ENCODE measurements at regions not wholly inside any gene's neighbourhood (a gene's known extent, or its start where the extent isn't known, plus 50 kb on each side); places are given as distances from the start of the nearest gene placed in this dataset.

DNA sequence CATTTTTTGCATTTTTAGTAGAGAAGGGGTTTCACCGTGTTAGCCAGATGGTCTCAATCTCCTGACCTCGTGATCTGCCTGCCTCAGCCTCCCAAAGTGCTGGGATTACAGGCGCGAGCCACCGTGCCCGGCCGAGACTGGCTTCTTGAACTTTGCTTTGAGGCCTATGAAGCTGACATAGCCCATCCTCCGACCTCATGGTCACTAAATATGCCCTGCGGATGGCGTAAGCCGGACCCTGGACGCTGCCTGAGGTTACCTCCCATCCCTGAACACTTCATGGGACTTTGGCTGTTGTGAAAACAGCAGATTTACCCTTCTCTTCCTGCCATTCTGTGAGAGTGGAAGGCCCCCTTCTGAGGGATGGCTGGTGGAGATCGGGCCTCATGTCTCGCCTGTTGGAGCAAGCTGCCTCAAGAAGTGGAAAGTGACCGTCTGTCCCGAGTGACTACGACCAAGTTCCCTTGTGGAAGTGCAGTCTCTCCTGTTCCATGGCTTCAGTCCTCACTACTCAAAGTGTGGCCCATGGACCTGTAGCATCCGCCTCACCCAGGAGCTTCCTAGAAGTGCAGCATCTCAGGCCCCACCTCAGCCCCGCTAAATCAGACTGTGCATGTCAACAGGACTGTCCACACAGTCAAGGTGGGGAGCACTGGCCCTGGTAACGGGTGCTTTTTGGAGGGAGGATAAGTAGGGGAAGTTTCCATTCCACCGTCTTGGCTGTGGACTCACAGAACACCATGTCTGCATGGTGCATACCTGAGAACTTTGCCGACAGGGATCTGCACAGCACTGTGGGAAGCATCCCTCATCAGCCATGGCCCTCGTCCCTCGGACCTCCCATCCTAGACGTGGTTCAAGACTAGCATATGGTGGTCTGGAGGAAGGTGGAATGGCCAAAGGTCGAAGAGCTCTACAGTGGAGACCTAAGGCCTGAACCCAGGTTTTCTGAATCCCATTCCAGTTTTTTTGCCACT is 210.5 kb upstream of the SHH start:
- Mint-ChIP-seq H3K4me1 (no peaks in the 10 kb centered on the region), H3K27me3 (peaks cover under 1% of the 10 kb centered on the region), H3K9me3 (ENCODE audit: insufficient read depth) (no peaks in the 10 kb centered on the region), H3K27ac (no peak overlapping the region), H3K4me3 (no peak overlapping the region)
- H3K27me3 ChIP-seq (replicated peaks in 1 of 4; ENCODE audit: control extremely low read depth in 1 of 4, control insufficient read depth in 3 of 4, insufficient read depth in 4 of 4, low read length in 3 of 4): no peaks in the 10 kb centered on the region
- no peaks in the 10 kb centered on the region for H3K36me3 ChIP-seq (replicated peaks in 1 of 2; ENCODE audit: control extremely low read depth in 1 of 2, control insufficient read depth in 1 of 2, extremely low read depth in 1 of 2, insufficient read depth in 2 of 2, low read length in 1 of 2)
- intact Hi-C loops (cut with micrococcal nuclease): no loop called here
- H4K20me1 ChIP-seq (ENCODE audit: control insufficient read depth, insufficient read depth, low read length, poor library complexity, severe bottlenecking): no peaks in the 10 kb centered on the region
- peaks cover 0 to 12% (median 0%) of the 10 kb centered on the region in 3 donors for H3K9me3 ChIP-seq (ENCODE audit: control extremely low read depth in 1 of 3, control insufficient read depth in 2 of 3, insufficient read depth in 1 of 3, low read length in 2 of 3)
- 85% methylated on average over 21 of the region's 26 CpGs for WGBS (ENCODE audit: insufficient coverage)
- CTCF ChIA-PET: no interaction called here
- no peak overlapping the region for H3K4me2 ChIP-seq (replicated peaks; ENCODE audit: low read depth, low read length, poor library complexity, severe bottlenecking)
- DNase-seq: no peak
- no peak for ATAC-seq (ENCODE audit: low read depth)
- POLR2A ChIA-PET: no interaction called here
- H2AFZ ChIP-seq (ENCODE audit: insufficient read depth, low read depth, low read length, poor library complexity, severe bottlenecking): no peak overlapping the region
- no peak overlapping the region for H3K9ac ChIP-seq (ENCODE audit: low read length)
- H3K4me1 ChIP-seq (ENCODE audit: control insufficient read depth in 2 of 2, insufficient read depth in 2 of 2, low read length in 2 of 2): no peaks in the 10 kb centered on the region
- TF ChIP-seq EZH2 (IDR thresholded peaks at IDR 0.05; ENCODE audit: borderline replicate concordance, insufficient read depth, low read depth, low read length, poor library complexity, severe bottlenecking): no peak
- TF ChIP-seq, protein P1, sequence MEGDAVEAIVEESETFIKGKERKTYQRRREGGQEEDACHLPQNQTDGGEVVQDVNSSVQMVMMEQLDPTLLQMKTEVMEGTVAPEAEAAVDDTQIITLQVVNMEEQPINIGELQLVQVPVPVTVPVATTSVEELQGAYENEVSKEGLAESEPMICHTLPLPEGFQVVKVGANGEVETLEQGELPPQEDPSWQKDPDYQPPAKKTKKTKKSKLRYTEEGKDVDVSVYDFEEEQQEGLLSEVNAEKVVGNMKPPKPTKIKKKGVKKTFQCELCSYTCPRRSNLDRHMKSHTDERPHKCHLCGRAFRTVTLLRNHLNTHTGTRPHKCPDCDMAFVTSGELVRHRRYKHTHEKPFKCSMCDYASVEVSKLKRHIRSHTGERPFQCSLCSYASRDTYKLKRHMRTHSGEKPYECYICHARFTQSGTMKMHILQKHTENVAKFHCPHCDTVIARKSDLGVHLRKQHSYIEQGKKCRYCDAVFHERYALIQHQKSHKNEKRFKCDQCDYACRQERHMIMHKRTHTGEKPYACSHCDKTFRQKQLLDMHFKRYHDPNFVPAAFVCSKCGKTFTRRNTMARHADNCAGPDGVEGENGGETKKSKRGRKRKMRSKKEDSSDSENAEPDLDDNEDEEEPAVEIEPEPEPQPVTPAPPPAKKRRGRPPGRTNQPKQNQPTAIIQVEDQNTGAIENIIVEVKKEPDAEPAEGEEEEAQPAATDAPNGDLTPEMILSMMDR (IDR thresholded peaks at IDR 0.05): no peak
- no peaks in the 10 kb centered on the region for H3K79me2 ChIP-seq (ENCODE audit: control insufficient read depth, insufficient read depth, low read length)
- no peak overlapping the region for H3K4me3 ChIP-seq (ENCODE audit: control extremely low read depth in 1 of 5, extremely low read depth in 1 of 5, insufficient read depth in 1 of 5, low read depth in 2 of 5, low read length in 4 of 5)
- no peak overlapping the region for H3K27ac ChIP-seq (ENCODE audit: low read length in 2 of 2)

DNA sequence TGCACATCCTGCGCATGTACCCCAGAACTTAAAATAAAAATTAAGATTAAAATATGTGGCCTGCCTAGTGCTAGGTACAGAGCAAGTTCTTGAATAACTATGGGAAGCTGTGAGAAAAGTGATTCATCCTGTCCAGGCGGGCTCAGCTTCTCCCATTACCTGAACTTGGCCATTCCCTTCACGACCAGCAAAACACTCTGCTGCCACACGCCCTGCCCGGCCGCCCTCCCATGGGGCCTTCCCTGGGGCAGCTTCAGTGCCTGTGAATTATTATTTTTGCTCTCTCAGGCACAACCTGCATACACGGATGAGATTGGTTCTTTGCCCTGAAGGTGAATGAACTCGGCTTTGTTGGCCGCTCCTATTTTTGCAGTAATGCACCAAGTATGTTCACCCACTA is 209.2 kb upstream of the SHH start:
- Histone ChIP-seq H2AFZ (ENCODE audit: insufficient read depth, low read depth, low read length, poor library complexity, severe bottlenecking) (no peak overlapping the region), H3K36me3 (replicated peaks in 1 of 2; ENCODE audit: control extremely low read depth in 1 of 2, control insufficient read depth in 1 of 2, extremely low read depth in 1 of 2, insufficient read depth in 2 of 2, low read length in 1 of 2) (no peaks in the 10 kb centered on the region), H3K27ac (ENCODE audit: low read length in 2 of 2) (no peak overlapping the region), H3K9me3 (ENCODE audit: control extremely low read depth in 1 of 3, control insufficient read depth in 2 of 3, insufficient read depth in 1 of 3, low read length in 2 of 3) (peaks cover 0 to 12% (median 0%) of the 10 kb centered on the region in 3 donors), H3K9ac (ENCODE audit: low read length) (no peak overlapping the region), H4K20me1 (ENCODE audit: control insufficient read depth, insufficient read depth, low read length, poor library complexity, severe bottlenecking) (no peaks in the 10 kb centered on the region), H3K4me2 (replicated peaks; ENCODE audit: low read depth, low read length, poor library complexity, severe bottlenecking) (no peak overlapping the region), H3K79me2 (ENCODE audit: control insufficient read depth, insufficient read depth, low read length) (no peaks in the 10 kb centered on the region), H3K27me3 (replicated peaks in 1 of 4; ENCODE audit: control extremely low read depth in 1 of 4, control insufficient read depth in 3 of 4, insufficient read depth in 4 of 4, low read length in 3 of 4) (no peaks in the 10 kb centered on the region), H3K4me1 (ENCODE audit: control insufficient read depth in 2 of 2, insufficient read depth in 2 of 2, low read length in 2 of 2) (no peaks in the 10 kb centered on the region), H3K4me3 (ENCODE audit: control extremely low read depth in 1 of 5, extremely low read depth in 1 of 5, insufficient read depth in 1 of 5, low read depth in 2 of 5, low read length in 4 of 5) (no peak overlapping the region)
- DNase-seq (no peak), ATAC-seq (ENCODE audit: low read depth) (no peak)
- TF ChIP-seq, protein P1 (IDR thresholded peaks at IDR 0.05): no peak
- no peak for TF ChIP-seq EZH2 (IDR thresholded peaks at IDR 0.05; ENCODE audit: borderline replicate concordance, insufficient read depth, low read depth, low read length, poor library complexity, severe bottlenecking)
- 93% methylated on average over 8 of the region's 9 CpGs for WGBS (ENCODE audit: insufficient coverage)
- Mint-ChIP-seq H3K27me3 (peaks cover 3% of the 10 kb centered on the region), H3K4me1 (no peaks in the 10 kb centered on the region), H3K9me3 (ENCODE audit: insufficient read depth) (no peaks in the 10 kb centered on the region), H3K4me3 (no peak overlapping the region), H3K27ac (no peak overlapping the region)
- intact Hi-C loops (cut with micrococcal nuclease): no loop called here
- ChIA-PET POLR2A (no interaction called here), CTCF (no interaction called here)

All from B cell (primary cell).